Spleen (tissue), 7 donors: ENCODE measurements at regions not wholly inside any gene's neighbourhood (a gene's known extent, or its start where the extent isn't known, plus 50 kb on each side); places are given as distances from the start of the nearest gene placed in this dataset.

Experiments used
- CTCF ChIP-seq, 11 experiments: fragments of 200-600 bp in 7 of 11; fragments of 450-650 bp in 4 of 11; sonication (generic) in 4 of 11; IDR thresholded peaks in 8 of 11; conservative IDR thresholded peaks in 3 of 11; 1 replicate in 7 of 11; 2 replicates in 4 of 11; pipeline versions ENCODE4 v1.4.0 to v1.8.0; 2016 to 2021; ENCODE audit warnings: antibody characterized with exemption in 11 of 11, inconsistent platforms in 4 of 11, mild to moderate bottlenecking in 1 of 11
- POLR2A ChIP-seq, 3 donors: fragments of 450-650 bp; IDR thresholded peaks; one replicate each; pipeline ENCODE4 v1.5.1; 2017; ENCODE audit warnings: antibody characterized with exemption in 3 of 3, mild to moderate bottlenecking in 1 of 3
- donor health status: DM: no; HTN: no; CAD: no; lungs with moderate emphysema.
- donor health status: DM: no; HTN: no; CAD: no.
- donor health status: DM: no; HTN: no; CAD: no.

GRCh38 chr5:108528655-108529054 lies 146.8 kb upstream of the FBXL17 start:
- no peak for TF ChIP-seq CTCF (IDR thresholded peaks at IDR 0.05 in 8 of 11, conservative IDR thresholded peaks at IDR 0.05 in 3 of 11)
- no peak for TF ChIP-seq POLR2A (IDR thresholded peaks at IDR 0.05)
